HCT116 (cell line): ENCODE measurements at regions not wholly inside any gene's neighbourhood (a gene's known extent, or its start where the extent isn't known, plus 50 kb on each side); places are given as distances from the start of the nearest gene placed in this dataset.

Experiments used
- ATAC-seq: fragments of 200-7000 bp; cut with Tn5 transposase; 2 replicates; pipeline ENCODE4 v1.9.1; 2020; ENCODE audit warnings: mild to moderate bottlenecking, moderate library complexity
- BruUV-seq: library from RNA; stranded (reverse); fragments of 400-500 nt; replicated peaks from 2 replicates; lab custom pipeline; 2021; lab: Mats Ljungman, UMichigan
- CTCF ChIA-PET: fragments of 300-600 bp; sonication (Branson Sonifier 250); formaldehyde crosslinking; loops from one replicate; lab custom pipeline; 2021; ENCODE audit warnings: antibody characterized with exemption; lab: Charles Lee
- POLR2A ChIA-PET: fragments of 300-600, 350-600 bp; sonication (Branson Sonifier 250); formaldehyde crosslinking; loops from one replicate; lab custom pipeline; 2021; ENCODE audit warnings: antibody characterized with exemption; lab: Charles Lee
- RAD21 ChIA-PET, 2 experiments: fragments of 300-600 bp; sonication (Branson Sonifier 250); formaldehyde crosslinking; loops; one replicate each; lab custom pipeline; 2023; ENCODE audit warnings: low total read pairs in 2 of 2; ENCODE audit not compliant: uncharacterized antibody in 2 of 2, unreplicated experiment in 2 of 2, low non-redundant PET in 1 of 2; lab: Charles Lee
- DNase-seq: peaks from one replicate; pipeline ENCODE4 v3.0.0-alpha.2; 2010; ENCODE audit warnings: low read depth, low spot score
- H2AFZ ChIP-seq: fragments of 200-600 bp; shearing (Covaris generic), sonication (generic); 2 replicates; pipeline ENCODE4 v1.6.1; 2017; ENCODE audit warnings: low read depth, mixed run types, mixed read lengths, antibody characterized with exemption, low read length; ENCODE audit not compliant: poor library complexity, severe bottlenecking
- H3K27ac ChIP-seq: 2 replicates; pipeline ENCODE4 v1.5.1; 2012; ENCODE audit warnings: low read depth, low read length
- H3K27me3 ChIP-seq: fragments of 200-600 bp; sonication (generic); 2 replicates; pipeline ENCODE4 v1.6.1; 2016; ENCODE audit warnings: mixed run types, low read length, mixed read lengths; ENCODE audit not compliant: insufficient read depth
- H3K36me3 ChIP-seq, 2 experiments: fragments of 200-500 bp in 1 of 2; fragments of 200-600 bp in 1 of 2; sonication (Bioruptor generic) in 1 of 2; sonication (generic) in 1 of 2; 2 replicates each; pipeline versions ENCODE4 v1.5.1 to v1.6.1; 2014 to 2016; ENCODE audit warnings: low read length in 2 of 2, inconsistent platforms in 1 of 2, mixed read lengths in 1 of 2, mixed run types in 1 of 2; ENCODE audit not compliant: insufficient read depth in 2 of 2, control insufficient read depth in 1 of 2
- H3K4me1 ChIP-seq, 2 experiments: fragments of 200-600 bp in 1 of 2; sonication (generic) in 1 of 2; 2 replicates each; pipeline versions ENCODE4 v1.5.1 to v1.6.1; 2012 to 2017; ENCODE audit warnings: low read length in 2 of 2, inconsistent platforms in 1 of 2, mild to moderate bottlenecking in 1 of 2, mixed read lengths in 1 of 2, mixed run types in 1 of 2, moderate library complexity in 1 of 2; ENCODE audit not compliant: insufficient read depth in 2 of 2, control insufficient read depth in 1 of 2
- H3K4me2 ChIP-seq: fragments of 200-600 bp; sonication (generic); 2 replicates; pipeline ENCODE4 v1.6.1; 2017; ENCODE audit warnings: mixed run types, low read length, mixed read lengths
- H3K4me3 ChIP-seq, 2 experiments: fragments of 200-600 bp in 1 of 2; sonication (generic) in 1 of 2; replicated peaks in 1 of 2; 2 replicates each; pipeline ENCODE4 v1.5.1; 2011 to 2016; ENCODE audit warnings: low read length in 2 of 2, control low read depth in 1 of 2, low read depth in 1 of 2, mild to moderate bottlenecking in 1 of 2, mixed read lengths in 1 of 2, mixed run types in 1 of 2
- H3K79me2 ChIP-seq: fragments of 200-600 bp; sonication (generic); 2 replicates; pipeline ENCODE4 v1.6.1; 2017; ENCODE audit warnings: mild to moderate bottlenecking, mixed run types, low read length, moderate library complexity, mixed read lengths; ENCODE audit not compliant: insufficient read depth
- H3K9ac ChIP-seq: fragments of 200-600 bp; sonication (generic); 2 replicates; pipeline ENCODE4 v1.6.1; 2016; ENCODE audit warnings: low read length, mixed read lengths
- H3K9me2 ChIP-seq: fragments of 200-600 bp; sonication (generic), shearing (Covaris generic); 2 replicates; pipeline ENCODE4 v1.6.1; 2017; ENCODE audit warnings: mixed run types, mild to moderate bottlenecking, moderate library complexity; ENCODE audit not compliant: insufficient read depth
- H3K9me3 ChIP-seq, 2 experiments: fragments of 200-500 bp in 1 of 2; fragments of 200-600 bp in 1 of 2; sonication (Bioruptor generic) in 1 of 2; sonication (generic) in 1 of 2; 2 replicates each; pipeline ENCODE4 v1.6.1; 2014 to 2017; ENCODE audit warnings: low read length in 2 of 2, mixed read lengths in 2 of 2, inconsistent platforms in 1 of 2, low read depth in 1 of 2, mild to moderate bottlenecking in 1 of 2, mixed run types in 1 of 2, moderate library complexity in 1 of 2; ENCODE audit not compliant: control insufficient read depth in 1 of 2, insufficient read depth in 1 of 2
- H4K20me1 ChIP-seq: fragments of 200-600 bp; sonication (generic), shearing (Covaris generic); 2 replicates; pipeline ENCODE4 v1.6.1; 2017; ENCODE audit warnings: mixed run types, mild to moderate bottlenecking, moderate library complexity; ENCODE audit not compliant: insufficient read depth
- CTCF ChIP-seq, 3 experiments: fragments of 200-600 bp in 1 of 3; sonication (generic) in 1 of 3; IDR thresholded peaks in 2 of 3; conservative IDR thresholded peaks in 1 of 3; 2 replicates each; pipeline ENCODE4 v1.5.1; 2012 to 2017; ENCODE audit warnings: low read depth in 2 of 3, low read length in 2 of 3, antibody characterized with exemption in 1 of 3, borderline replicate concordance in 1 of 3, control low read depth in 1 of 3, mild to moderate bottlenecking in 1 of 3, mixed read lengths in 1 of 3, mixed run types in 1 of 3, moderate library complexity in 1 of 3; ENCODE audit not compliant: insufficient read depth in 1 of 3
- EGR1 ChIP-seq: IDR thresholded peaks from 2 replicates; pipeline ENCODE4 v1.6.1; 2012; ENCODE audit warnings: low read depth
- ELF1 ChIP-seq: IDR thresholded peaks from 2 replicates; pipeline ENCODE4 v1.6.1; 2012; ENCODE audit warnings: low read depth, borderline replicate concordance
- EZH2phosphoT487 ChIP-seq: fragments of 200-600 bp; IDR thresholded peaks from 2 replicates; pipeline ENCODE4 v1.6.1; 2018; ENCODE audit warnings: antibody characterized with exemption, borderline replicate concordance
- FOSL1 ChIP-seq: IDR thresholded peaks from 2 replicates; pipeline ENCODE4 v1.6.1; 2012; ENCODE audit warnings: low read depth
- JUND ChIP-seq: IDR thresholded peaks from 2 replicates; pipeline ENCODE4 v1.6.1; 2012
- POLR2A ChIP-seq: IDR thresholded peaks from 2 replicates; pipeline ENCODE4 v1.7.0; 2011; ENCODE audit warnings: borderline replicate concordance; ENCODE audit not compliant: insufficient read depth, insufficient read length; ENCODE audit errors: extremely low read depth
- RAD21 ChIP-seq: IDR thresholded peaks from 2 replicates; pipeline ENCODE4 v1.6.1; 2012; ENCODE audit warnings: low read depth, mild to moderate bottlenecking
- SP1 ChIP-seq: IDR thresholded peaks from 2 replicates; pipeline ENCODE4 v1.6.1; 2012; ENCODE audit warnings: low read depth
- TCF7L2 ChIP-seq: IDR thresholded peaks from 2 replicates; pipeline ENCODE4 v1.7.0; 2011; ENCODE audit warnings: borderline replicate concordance, inconsistent platforms; ENCODE audit not compliant: insufficient read depth, insufficient read length; ENCODE audit errors: extremely low read depth
- YY1 ChIP-seq: IDR thresholded peaks from 2 replicates; pipeline ENCODE4 v1.6.1; 2011; ENCODE audit warnings: low read length, low read depth, moderate library complexity, mild to moderate bottlenecking; ENCODE audit not compliant: insufficient replicate concordance; ENCODE audit errors: extremely low read depth
- intact Hi-C: fragments of 100-400 bp; cut with micrococcal nuclease; formaldehyde crosslinking; loops from 2 replicates; pipeline ENCODE4 v1.10.0; 2022
- TF ChIP-seq, protein P1 (sequence below): IDR thresholded peaks from 2 replicates; pipeline ENCODE4 v1.6.1; 2012

GRCh38 chr7:126052229-126052628 lies 1122.6 kb upstream of the POT1 start:
- intact Hi-C loops: no loop called here
- Histone ChIP-seq H4K20me1 (no peaks in the 10 kb centered on the region), H2AFZ (no peak overlapping the region), H3K4me1 (no peaks in the 10 kb centered on the region), H3K4me3 (no peak overlapping the region), H3K9me3 (no peaks in the 10 kb centered on the region), H3K27ac (no peak overlapping the region), H3K4me2 (no peak overlapping the region), H3K36me3 (no peaks in the 10 kb centered on the region), H3K27me3 (no peaks in the 10 kb centered on the region), H3K9me2 (no peaks in the 10 kb centered on the region; the same call in 1 of the 2 replicates), H3K79me2 (no peaks in the 10 kb centered on the region), H3K9ac (no peak overlapping the region)
- no peak for DNase-seq
- RAD21 ChIA-PET: no interaction called here
- TF ChIP-seq, protein P1, sequence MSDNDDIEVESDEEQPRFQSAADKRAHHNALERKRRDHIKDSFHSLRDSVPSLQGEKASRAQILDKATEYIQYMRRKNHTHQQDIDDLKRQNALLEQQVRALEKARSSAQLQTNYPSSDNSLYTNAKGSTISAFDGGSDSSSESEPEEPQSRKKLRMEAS: no peak
- TF ChIP-seq SP1 (no peak), JUND (no peak), YY1 (no peak), TCF7L2 (no peak), EZH2phosphoT487 (no peak), ELF1 (no peak)
- POLR2A ChIA-PET: no interaction called here
- CTCF ChIA-PET: no interaction called here
- ATAC-seq: no peak
- BruUV-seq: no TSS peak

DNA sequence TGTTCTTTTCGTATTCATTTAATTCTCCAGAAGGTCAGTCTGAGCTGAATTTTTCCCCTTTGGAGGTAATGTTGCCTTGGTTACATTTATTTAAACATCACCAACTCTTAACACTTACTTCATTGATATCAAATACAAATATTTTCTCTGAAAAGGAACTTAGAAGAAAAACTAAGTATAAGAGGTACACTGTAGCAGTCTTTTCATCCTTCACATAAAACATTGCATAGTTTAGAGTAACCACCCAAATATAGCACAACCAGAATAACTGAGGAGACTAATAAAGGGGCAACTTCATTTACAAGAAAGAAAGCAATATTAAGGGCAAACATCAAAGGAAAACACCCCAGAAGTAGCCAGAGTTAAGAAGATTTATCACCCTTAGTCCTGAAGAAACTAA lies 1115.0 kb upstream of the POT1 start:
- ChIA-PET CTCF (no interaction called here), POLR2A (no interaction called here), RAD21 (no interaction called here)
- H3K4me1 ChIP-seq: no peaks in the 10 kb centered on the region
- no peaks in the 10 kb centered on the region for H3K9me3 ChIP-seq
- H3K4me3 ChIP-seq: no peak overlapping the region
- no peaks in the 10 kb centered on the region for H3K27me3 ChIP-seq
- no peaks in the 10 kb centered on the region for H4K20me1 ChIP-seq
- H3K9ac ChIP-seq: no peak overlapping the region
- no peak overlapping the region for H2AFZ ChIP-seq
- no peaks in the 10 kb centered on the region for H3K36me3 ChIP-seq
- BruUV-seq: no TSS peak
- no peaks in the 10 kb centered on the region; the same call in 1 of the 2 replicates for H3K9me2 ChIP-seq
- DNase-seq: no peak
- H3K4me2 ChIP-seq: no peak overlapping the region
- intact Hi-C loops: no loop called here
- no peaks in the 10 kb centered on the region for H3K79me2 ChIP-seq
- TF ChIP-seq EGR1 (no peak), RAD21 (no peak), SP1 (no peak), YY1 (no peak), CTCF (IDR thresholded peaks at IDR 0.05 in 2 of 3, conservative IDR thresholded peaks at IDR 0.05 in 1 of 3; ENCODE audit: borderline replicate concordance in 1 of 3, insufficient read depth in 1 of 3, low read depth in 2 of 3, low read length in 2 of 3) (no peak), POLR2A (no peak), ELF1 (no peak), EZH2phosphoT487 (no peak), FOSL1 (no peak)
- TF ChIP-seq, protein P1: no peak
- ATAC-seq: no peak
- no peak overlapping the region for H3K27ac ChIP-seq
